DND-41 (cell line): ENCODE measurements at regions not wholly inside any gene's neighbourhood (a gene's known extent, or its start where the extent isn't known, plus 50 kb on each side); places are given as distances from the start of the nearest gene placed in this dataset.

Source experiments
- ATAC-seq: fragments of 200-7000 bp; cut with Tn5 transposase; 3 replicates; pipeline ENCODE4 v1.9.1; 2021; ENCODE audit warnings: low read depth; ENCODE audit not compliant: insufficient read depth
- DNase-seq: peaks from one replicate; pipeline ENCODE4 v3.0.0-alpha.2; 2020
- H2AFZ ChIP-seq: 2 replicates; pipeline ENCODE4 v1.6.0; 2012; ENCODE audit warnings: low read depth, low read length
- H3K27ac ChIP-seq: 2 replicates; pipeline ENCODE4 v1.5.1; 2012; ENCODE audit warnings: low read length, inconsistent platforms
- H3K27me3 ChIP-seq: fragments of 200-600 bp; sonication (generic); 2 replicates; pipeline ENCODE4 v1.6.0; 2012; ENCODE audit warnings: low read length, mild to moderate bottlenecking, inconsistent platforms; ENCODE audit not compliant: insufficient read depth, poor library complexity
- H3K36me3 ChIP-seq: 2 replicates; pipeline ENCODE4 v1.5.1; 2012; ENCODE audit warnings: low read length, inconsistent platforms; ENCODE audit not compliant: insufficient read depth
- H3K4me1 ChIP-seq: 2 replicates; pipeline ENCODE4 v1.5.1; 2012; ENCODE audit warnings: mild to moderate bottlenecking, low read length; ENCODE audit not compliant: insufficient read depth
- H3K4me2 ChIP-seq: 2 replicates; pipeline ENCODE4 v1.6.0; 2012; ENCODE audit warnings: mild to moderate bottlenecking, moderate library complexity, low read length, inconsistent platforms; ENCODE audit not compliant: insufficient read depth
- H3K4me3 ChIP-seq, 2 experiments: fragments of 200-600 bp in 1 of 2; shearing (Covaris generic) in 1 of 2; 2 replicates each; pipeline ENCODE4 v1.5.1; 2012 to 2016; ENCODE audit warnings: inconsistent platforms in 2 of 2, low read length in 2 of 2, mild to moderate bottlenecking in 2 of 2, low read depth in 1 of 2, moderate library complexity in 1 of 2
- H3K79me2 ChIP-seq: 2 replicates; pipeline ENCODE4 v1.6.0; 2012; ENCODE audit warnings: low read length, inconsistent platforms; ENCODE audit not compliant: insufficient read depth
- H3K9ac ChIP-seq: 2 replicates; pipeline ENCODE4 v1.6.0; 2012; ENCODE audit warnings: low read depth, mild to moderate bottlenecking, inconsistent platforms, low read length, moderate library complexity
- H3K9me3 ChIP-seq: 2 replicates; pipeline ENCODE4 v1.5.1; 2012; ENCODE audit warnings: low read length, moderate library complexity, mild to moderate bottlenecking, inconsistent platforms; ENCODE audit not compliant: insufficient read depth, severe bottlenecking
- H4K20me1 ChIP-seq: 2 replicates; pipeline ENCODE4 v1.6.0; 2012; ENCODE audit warnings: low read length; ENCODE audit not compliant: insufficient read depth
- CTCF ChIP-seq: IDR thresholded peaks from 2 replicates; pipeline ENCODE4 v1.5.1; 2012; ENCODE audit warnings: borderline replicate concordance, low read length, moderate library complexity, mild to moderate bottlenecking; ENCODE audit not compliant: poor library complexity, severe bottlenecking; ENCODE audit errors: extremely low read depth
- EZH2 ChIP-seq: IDR thresholded peaks from 3 replicates; pipeline ENCODE4 v1.6.1; 2012; ENCODE audit warnings: borderline replicate concordance, low read depth, mild to moderate bottlenecking, moderate library complexity, low read length, inconsistent platforms; ENCODE audit not compliant: severe bottlenecking

GRCh38 chr16:73313950-73314349, 266.0 kb upstream of the ZFHX3 start:
- TF ChIP-seq CTCF (no peak), EZH2 (no peak)
- H3K4me1 ChIP-seq, result no peaks in the 10 kb centered on the region
- no peak overlapping the region for H3K4me2 ChIP-seq
- no peaks in the 10 kb centered on the region for H3K79me2 ChIP-seq
- no peak overlapping the region for H3K27ac ChIP-seq
- H3K4me3 ChIP-seq, result no peak overlapping the region
- H3K9ac ChIP-seq, result no peak overlapping the region
- no peaks in the 10 kb centered on the region for H3K36me3 ChIP-seq
- H2AFZ ChIP-seq, result no peak overlapping the region
- no peaks in the 10 kb centered on the region for H4K20me1 ChIP-seq
- DNase-seq, result no peak
- no peaks in the 10 kb centered on the region for H3K9me3 ChIP-seq
- no peaks in the 10 kb centered on the region for H3K27me3 ChIP-seq
- ATAC-seq, result no peak

GRCh38 chr16:73311857-73312723, 264.2 kb upstream of the ZFHX3 start:
- Histone ChIP-seq H3K9ac (no peak overlapping the region), H3K27me3 (no peaks in the 10 kb centered on the region), H3K4me1 (no peaks in the 10 kb centered on the region), H2AFZ (no peak overlapping the region), H3K9me3 (no peaks in the 10 kb centered on the region), H3K4me3 (no peak overlapping the region), H3K4me2 (no peak overlapping the region), H3K36me3 (no peaks in the 10 kb centered on the region), H3K27ac (no peak overlapping the region), H3K79me2 (no peaks in the 10 kb centered on the region), H4K20me1 (no peaks in the 10 kb centered on the region)
- no peak for TF ChIP-seq EZH2
- ATAC-seq, result no peak
- DNase-seq, result no peak

GRCh38 chr16:73308771-73309170, 260.8 kb upstream of the ZFHX3 start:
- Histone ChIP-seq H2AFZ (no peak overlapping the region), H3K9ac (no peak overlapping the region), H3K4me3 (no peak overlapping the region), H3K4me1 (no peaks in the 10 kb centered on the region), H4K20me1 (no peaks in the 10 kb centered on the region), H3K4me2 (no peak overlapping the region), H3K9me3 (no peaks in the 10 kb centered on the region), H3K27ac (no peak overlapping the region), H3K27me3 (no peaks in the 10 kb centered on the region), H3K36me3 (no peaks in the 10 kb centered on the region), H3K79me2 (no peaks in the 10 kb centered on the region)
- DNase-seq (no peak), ATAC-seq (no peak)
- no peak for TF ChIP-seq CTCF
- TF ChIP-seq EZH2, result no peak

GRCh38 chr16:73306901-73307413, 259.0 kb upstream of the ZFHX3 start:
- Histone ChIP-seq H2AFZ (no peak overlapping the region), H3K4me1 (no peaks in the 10 kb centered on the region), H4K20me1 (no peaks in the 10 kb centered on the region), H3K9me3 (no peaks in the 10 kb centered on the region), H3K4me2 (no peak overlapping the region), H3K9ac (no peak overlapping the region), H3K36me3 (no peaks in the 10 kb centered on the region), H3K27me3 (no peaks in the 10 kb centered on the region), H3K79me2 (no peaks in the 10 kb centered on the region), H3K4me3 (no peak overlapping the region), H3K27ac (no peak overlapping the region)
- ATAC-seq (no peak), DNase-seq (no peak)
- TF ChIP-seq EZH2, result no peak
